Osteocyte (in vitro differentiated cells): ENCODE measurements at regions not wholly inside any gene's neighbourhood (a gene's known extent, or its start where the extent isn't known, plus 50 kb on each side); places are given as distances from the start of the nearest gene placed in this dataset.

Experiments used
- DNase-seq: peaks from one replicate; pipeline ENCODE4 v3.0.0; 2021; ENCODE audit warnings: mixed read lengths; ENCODE audit not compliant: unreplicated experiment; ENCODE audit errors: extremely low spot score
- H3K27ac Mint-ChIP-seq: one replicate; pipeline ENCODE4 v1.8.0; 2021; ENCODE audit warnings: mild to moderate bottlenecking, mixed read lengths; ENCODE audit not compliant: unreplicated experiment
- H3K27me3 Mint-ChIP-seq: one replicate; pipeline ENCODE4 v1.8.0; 2021; ENCODE audit warnings: mixed read lengths; ENCODE audit not compliant: unreplicated experiment
- H3K36me3 Mint-ChIP-seq: one replicate; pipeline ENCODE4 v1.8.0; 2021; ENCODE audit warnings: mixed read lengths; ENCODE audit not compliant: unreplicated experiment
- H3K4me1 Mint-ChIP-seq: one replicate; pipeline ENCODE4 v1.8.0; 2021; ENCODE audit warnings: mixed read lengths; ENCODE audit not compliant: unreplicated experiment
- H3K4me3 Mint-ChIP-seq: one replicate; pipeline ENCODE4 v1.8.0; 2021; ENCODE audit warnings: mild to moderate bottlenecking, moderate library complexity, mixed read lengths; ENCODE audit not compliant: unreplicated experiment
- H3K9me3 Mint-ChIP-seq: one replicate; pipeline ENCODE4 v1.8.0; 2021; ENCODE audit warnings: mixed read lengths; ENCODE audit not compliant: unreplicated experiment
- TF ChIP-seq, protein P1 (sequence below): fragments of 200-600 bp; sonication (generic); IDR thresholded peaks from 2 replicates; pipeline ENCODE4 v1.5.0; 2021; ENCODE audit warnings: antibody characterized with exemption, mild to moderate bottlenecking, moderate library complexity

DNA sequence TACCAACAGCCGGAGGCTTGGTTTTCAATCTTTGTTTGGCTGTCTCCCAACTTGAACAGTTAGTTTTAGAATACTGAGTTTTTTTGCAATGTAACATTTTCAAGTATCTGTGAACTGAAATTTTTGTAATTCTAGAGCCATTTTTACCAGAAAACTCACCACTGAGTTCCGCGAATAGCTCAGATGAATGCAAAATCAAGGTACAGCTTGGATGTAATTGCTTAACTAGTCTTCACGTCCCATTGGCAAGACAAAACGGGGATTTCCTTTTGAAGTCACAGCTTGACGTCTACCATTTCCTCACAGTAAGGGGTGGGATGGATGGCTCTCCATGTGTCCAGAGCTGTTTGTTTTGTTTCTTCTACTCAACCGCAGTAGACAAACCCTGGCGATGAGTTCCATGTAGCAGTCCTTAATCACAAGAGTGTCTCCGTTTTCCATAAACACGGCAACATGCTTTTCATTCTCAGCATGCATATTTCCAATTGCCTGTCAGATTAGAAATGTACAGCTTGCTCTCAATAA is 55.8 kb upstream of the FGFR2 start:
- Mint-ChIP-seq H3K27ac (no peak overlapping the region), H3K9me3 (peaks cover 10% of the 10 kb centered on the region), H3K4me1 (no peaks in the 10 kb centered on the region), H3K27me3 (peaks cover 6% of the 10 kb centered on the region), H3K4me3 (no peak overlapping the region), H3K36me3 (no peaks in the 10 kb centered on the region)
- no peak for DNase-seq
- TF ChIP-seq, protein P1, sequence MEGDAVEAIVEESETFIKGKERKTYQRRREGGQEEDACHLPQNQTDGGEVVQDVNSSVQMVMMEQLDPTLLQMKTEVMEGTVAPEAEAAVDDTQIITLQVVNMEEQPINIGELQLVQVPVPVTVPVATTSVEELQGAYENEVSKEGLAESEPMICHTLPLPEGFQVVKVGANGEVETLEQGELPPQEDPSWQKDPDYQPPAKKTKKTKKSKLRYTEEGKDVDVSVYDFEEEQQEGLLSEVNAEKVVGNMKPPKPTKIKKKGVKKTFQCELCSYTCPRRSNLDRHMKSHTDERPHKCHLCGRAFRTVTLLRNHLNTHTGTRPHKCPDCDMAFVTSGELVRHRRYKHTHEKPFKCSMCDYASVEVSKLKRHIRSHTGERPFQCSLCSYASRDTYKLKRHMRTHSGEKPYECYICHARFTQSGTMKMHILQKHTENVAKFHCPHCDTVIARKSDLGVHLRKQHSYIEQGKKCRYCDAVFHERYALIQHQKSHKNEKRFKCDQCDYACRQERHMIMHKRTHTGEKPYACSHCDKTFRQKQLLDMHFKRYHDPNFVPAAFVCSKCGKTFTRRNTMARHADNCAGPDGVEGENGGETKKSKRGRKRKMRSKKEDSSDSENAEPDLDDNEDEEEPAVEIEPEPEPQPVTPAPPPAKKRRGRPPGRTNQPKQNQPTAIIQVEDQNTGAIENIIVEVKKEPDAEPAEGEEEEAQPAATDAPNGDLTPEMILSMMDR: no peak

DNA sequence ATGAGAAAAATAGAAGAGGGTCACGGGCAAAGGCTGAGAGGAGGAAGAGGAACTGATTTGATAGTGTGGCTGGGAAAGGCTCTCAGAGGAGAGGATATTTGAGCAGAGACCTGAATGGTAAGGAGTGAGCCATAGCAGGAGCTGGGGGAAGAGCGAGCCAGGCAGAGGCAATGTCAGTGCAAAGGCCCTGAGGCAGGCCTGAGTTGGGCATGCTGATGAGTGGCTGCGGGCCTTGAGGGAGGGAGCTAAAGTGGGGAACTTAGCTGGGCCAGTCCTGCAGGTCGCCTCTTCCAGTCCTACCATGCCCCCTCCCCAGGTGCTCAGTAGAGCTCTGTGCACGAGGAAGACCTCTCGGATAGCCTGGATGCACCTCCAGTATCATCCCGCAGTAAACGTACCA is 55.4 kb upstream of the FGFR2 start:
- H3K9me3 Mint-ChIP-seq: peaks cover 10% of the 10 kb centered on the region
- no peaks in the 10 kb centered on the region for H3K4me1 Mint-ChIP-seq
- H3K27me3 Mint-ChIP-seq: peaks cover 9% of the 10 kb centered on the region
- H3K36me3 Mint-ChIP-seq: no peaks in the 10 kb centered on the region
- TF ChIP-seq, protein P1: no peak
- H3K27ac Mint-ChIP-seq: no peak overlapping the region
- no peak for DNase-seq
- H3K4me3 Mint-ChIP-seq: no peak overlapping the region

DNA sequence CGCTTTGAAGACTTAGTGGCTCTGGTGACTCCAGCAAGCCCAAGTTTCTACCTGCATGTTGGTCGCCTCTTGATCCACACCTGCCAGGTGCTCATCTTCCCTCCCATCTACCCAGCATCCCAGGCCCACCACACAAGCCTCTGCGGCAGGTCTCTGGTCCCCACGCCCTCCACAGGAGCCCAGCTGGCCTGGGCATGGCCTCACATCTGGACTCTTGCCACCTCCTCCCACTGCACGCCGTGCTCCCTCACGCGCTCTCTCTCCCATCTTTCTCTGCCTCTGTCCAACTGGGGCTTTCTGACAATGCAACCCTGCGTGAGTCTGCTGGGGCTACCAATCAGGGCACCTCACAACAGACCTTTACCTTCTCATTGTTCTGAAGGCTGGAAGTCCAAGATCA is 50.2 kb upstream of the FGFR2 start:
- TF ChIP-seq, protein P1: no peak
- DNase-seq: no peak
- Mint-ChIP-seq H3K4me1 (no peaks in the 10 kb centered on the region), H3K27ac (no peak overlapping the region), H3K36me3 (no peaks in the 10 kb centered on the region), H3K27me3 (peaks cover 10% of the 10 kb centered on the region), H3K9me3 (peaks cover 3% of the 10 kb centered on the region), H3K4me3 (no peak overlapping the region)

DNA sequence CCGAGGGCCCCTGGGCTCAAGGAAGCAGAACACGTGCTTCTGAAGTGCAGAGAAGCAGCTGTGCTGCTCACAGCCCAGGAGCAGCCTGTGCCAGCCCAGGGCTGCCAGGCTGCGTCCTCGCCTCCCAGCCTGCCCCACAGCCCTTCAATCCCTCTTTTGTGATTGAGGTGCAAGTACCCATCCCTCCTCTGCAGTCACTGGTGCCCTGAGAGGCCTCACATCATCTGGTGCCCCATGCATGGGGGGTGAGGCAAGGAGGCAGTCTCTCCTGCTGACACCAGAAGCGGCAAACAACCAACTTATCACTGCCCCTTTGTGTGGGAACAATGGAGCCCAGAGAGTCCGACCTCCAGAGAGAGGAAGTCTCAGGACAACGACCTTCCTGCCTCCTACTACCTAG is 49.8 kb upstream of the FGFR2 start:
- DNase-seq: no peak
- TF ChIP-seq, protein P1: no peak
- peaks cover 10% of the 10 kb centered on the region for H3K27me3 Mint-ChIP-seq
- H3K36me3 Mint-ChIP-seq: no peaks in the 10 kb centered on the region
- H3K4me3 Mint-ChIP-seq: no peak overlapping the region
- H3K27ac Mint-ChIP-seq: no peak overlapping the region
- H3K4me1 Mint-ChIP-seq: no peaks in the 10 kb centered on the region
- H3K9me3 Mint-ChIP-seq: no peaks in the 10 kb centered on the region
